Lung (tissue), 11 donors: ENCODE measurements at regions not wholly inside any gene's neighbourhood (a gene's known extent, or its start where the extent isn't known, plus 50 kb on each side); places are given as distances from the start of the nearest gene placed in this dataset.

Experiments
- ATAC-seq: fragments of 200-7000 bp; cut with Tn5 transposase; one replicate; pipeline ENCODE4 v1.9.1; 2020; ENCODE audit warnings: moderate number of reproducible peaks; ENCODE audit not compliant: insufficient read depth, low FRiP score
- DNase-seq, 3 donors: peaks; one replicate each; pipeline ENCODE4 v3.0.0-alpha.2; 2013 to 2017
- H3K27ac ChIP-seq, 2 donors: one replicate each; pipeline ENCODE4 v1.5.1; 2013; ENCODE audit warnings: mild to moderate bottlenecking in 2 of 2, moderate library complexity in 2 of 2, control low read depth in 1 of 2, inconsistent platforms in 1 of 2, low read depth in 1 of 2, low read length in 1 of 2
- H3K27me3 ChIP-seq, 3 donors: one replicate each; pipeline ENCODE4 v1.5.1; 2013; ENCODE audit warnings: low read length in 2 of 3; ENCODE audit not compliant: control insufficient read depth in 3 of 3, insufficient read depth in 3 of 3
- H3K36me3 ChIP-seq, 4 donors: one replicate each; pipeline ENCODE4 v1.5.1; 2013; ENCODE audit warnings: low read length in 4 of 4, mild to moderate bottlenecking in 1 of 4, moderate library complexity in 1 of 4; ENCODE audit not compliant: control insufficient read depth in 4 of 4, insufficient read depth in 4 of 4
- H3K4me1 ChIP-seq, 5 donors: one replicate each; pipeline ENCODE4 v1.5.1; 2013; ENCODE audit warnings: low read length in 5 of 5, mild to moderate bottlenecking in 2 of 5, moderate library complexity in 1 of 5; ENCODE audit not compliant: control insufficient read depth in 5 of 5, insufficient read depth in 5 of 5
- H3K4me3 ChIP-seq: one replicate; pipeline ENCODE4 v1.5.1; 2013; ENCODE audit warnings: mild to moderate bottlenecking, control low read depth, moderate library complexity
- H3K9ac ChIP-seq, 2 donors: one replicate each; pipeline ENCODE4 v1.5.1; 2013; ENCODE audit warnings: low read length in 2 of 2, control low read depth in 1 of 2; ENCODE audit not compliant: insufficient read depth in 1 of 2
- H3K9me3 ChIP-seq, 4 donors: one replicate each; pipeline ENCODE4 v1.5.1; 2013; ENCODE audit warnings: low read length in 3 of 4, mild to moderate bottlenecking in 1 of 4, moderate library complexity in 1 of 4; ENCODE audit not compliant: control insufficient read depth in 4 of 4, insufficient read depth in 3 of 4
- CTCF ChIP-seq: IDR thresholded peaks from 2 replicates; pipeline ENCODE4 v1.5.1; 2012; ENCODE audit warnings: mild to moderate bottlenecking; ENCODE audit errors: control extremely low read depth, extremely low read depth
- WGBS, 2 donors: extraction: QIAGEN DNeasy Blood & Tissue Kit; methylation state at CpG; one replicate each; pipeline ENCODE4 v1.1.7; 2013; 5-methylcytosine and 5-hydroxymethylcytosine counted together
- donor health status: control.
- donor health status: control.
- donor health status: Bipolar disorder and iron deficiency.
- donor health status: healthy.
- donor health status: DM: yes; HTN: yes; CAD: no.

GRCh38 chr9:700365-701282, 140.9 kb upstream of the DMRT1 start:
- 84 to 88% methylated on average over 9 of the region's 9 CpGs for WGBS, 2 donors
- TF ChIP-seq CTCF = no peak
- Histone ChIP-seq H3K27ac (peak overlapping the region in 1 of 2 donors; percentile 57), H3K4me1 (peaks cover 0 to 10% (median 0%) of the 10 kb centered on the region in 5 donors), H3K9ac (peak overlapping the region in 1 of 2 donors; percentile 3), H3K36me3 (no peaks in the 10 kb centered on the region), H3K9me3 (no peaks in the 10 kb centered on the region), H3K4me3 (no peak overlapping the region), H3K27me3 (peaks cover 0 to 2% (median 0%) of the 10 kb centered on the region in 3 donors)
- ATAC-seq (no peak), DNase-seq (no peak)

- no peak for DNase-seq
- 82 to 88% methylated on average over 2 of the region's 2 CpGs for WGBS, 2 donors
- Histone ChIP-seq H3K27me3 (peaks cover 0 to 19% (median 2%) of the 10 kb centered on the region in 3 donors), H3K4me3 (no peak overlapping the region), H3K9me3 (no peaks in the 10 kb centered on the region), H3K9ac (no peak overlapping the region), H3K4me1 (peaks cover 0 to 11% (median under 1%) of the 10 kb centered on the region in 5 donors), H3K27ac (peak overlapping the region in 1 of 2 donors; percentile 46), H3K36me3 (no peaks in the 10 kb centered on the region)
- TF ChIP-seq CTCF = no peak
- no peak for ATAC-seq
Measured at GRCh38 chr9:703392-703791, 138.1 kb upstream of the DMRT1 start.

- Histone ChIP-seq H3K27ac (peak overlapping the region in 1 of 2 donors; percentile 12), H3K4me1 (peaks cover 0 to 14% (median 4%) of the 10 kb centered on the region in 5 donors), H3K36me3 (peaks cover 0 to 3% (median 1%) of the 10 kb centered on the region in 4 donors), H3K9me3 (no peaks in the 10 kb centered on the region), H3K4me3 (no peak overlapping the region), H3K27me3 (peaks cover 0 to 26% (median 5%) of the 10 kb centered on the region in 3 donors), H3K9ac (no peak overlapping the region)
- no peak for TF ChIP-seq CTCF
- ATAC-seq (no peak), DNase-seq (no peak)
- WGBS, 2 donors = 45 to 48% methylated on average over 2 of the region's 2 CpGs
Measured at GRCh38 chr9:706073-706472, 135.4 kb upstream of the DMRT1 start.
